GM21529 (cell line): ENCODE measurements at regions not wholly inside any gene's neighbourhood (a gene's known extent, or its start where the extent isn't known, plus 50 kb on each side); places are given as distances from the start of the nearest gene placed in this dataset.

ENCODE experiments used
- ATAC-seq: cut with Tn5 transposase; IDR thresholded peaks from one replicate; pipeline ENCODE4 v1.9.1; 2021; ENCODE audit not compliant: unreplicated experiment

- ATAC-seq: no peak
These were observed 103.7 kb downstream of the LACC1 start for GRCh38 chr13:43983373-43983772.

DNA sequence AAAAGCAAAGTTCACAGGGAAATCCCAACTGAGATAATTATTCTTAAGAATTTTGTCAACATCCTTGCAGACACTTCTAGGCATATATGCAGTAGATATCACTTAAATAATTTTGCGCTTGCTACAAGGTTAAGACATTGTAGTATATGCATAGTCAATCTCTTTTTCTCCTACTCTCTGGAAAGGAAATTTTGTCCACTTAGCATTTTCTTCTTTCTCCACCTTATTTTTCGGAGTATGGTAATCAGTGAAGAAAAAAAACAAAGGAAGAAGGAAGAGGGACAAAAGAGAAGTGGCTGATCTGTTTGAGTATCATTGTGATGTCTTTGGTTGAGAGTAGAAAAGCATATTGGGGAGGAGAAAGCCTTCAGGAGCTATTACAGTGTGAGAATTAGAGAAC is 104.6 kb downstream of the LACC1 start:
- ATAC-seq: no peak

GRCh38 chr13:43985422-43986072 is 105.8 kb downstream of the LACC1 start:
- no peak for ATAC-seq

DNA sequence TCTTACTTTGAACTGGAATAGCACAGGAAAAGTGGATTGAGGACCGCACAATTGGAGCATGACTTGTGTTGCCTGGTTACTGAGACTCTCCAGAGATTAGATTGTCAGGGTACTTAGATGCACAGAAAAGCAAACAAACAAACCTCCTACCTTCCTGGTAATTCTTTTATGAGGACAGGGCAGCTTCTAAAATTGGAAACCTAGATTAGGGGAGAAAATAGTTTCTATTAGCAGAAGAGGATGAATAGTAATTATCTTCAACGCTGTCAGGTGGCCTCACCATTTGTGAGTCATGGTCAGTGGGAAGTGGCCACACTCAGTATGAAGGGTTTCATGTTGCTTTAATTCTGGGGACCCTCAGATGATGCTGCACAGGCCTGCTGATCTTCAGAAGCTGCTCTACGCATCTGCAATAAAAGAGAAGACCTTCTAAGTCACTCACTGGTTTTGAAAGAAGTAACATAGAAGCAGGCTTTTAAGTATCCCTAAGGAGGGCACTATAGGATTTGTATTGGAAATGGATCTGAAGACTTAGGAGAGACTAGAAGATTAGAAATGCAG is 106.8 kb downstream of the LACC1 start:
- no peak for ATAC-seq

GRCh38 chr13:43988302-43988701 is 108.6 kb downstream of the LACC1 start:
- no peak for ATAC-seq

DNA sequence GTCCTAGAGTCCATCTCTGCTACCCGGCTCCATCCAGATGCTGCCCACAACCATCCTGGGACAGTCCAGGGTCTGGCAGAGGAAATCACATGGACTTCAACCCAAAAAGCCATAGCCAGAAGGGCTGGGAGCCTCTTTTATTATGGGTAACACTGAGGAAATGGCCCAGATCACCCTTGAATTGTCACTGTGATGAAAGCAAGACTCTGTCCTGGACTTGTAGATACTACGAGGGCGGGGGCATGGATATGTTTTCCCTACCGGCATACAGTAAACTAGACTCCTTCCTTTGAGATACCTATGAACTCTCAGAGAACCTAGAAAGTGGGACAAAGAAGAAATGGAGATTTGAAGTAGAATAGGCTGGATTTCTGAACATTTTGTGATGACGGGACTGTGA is 110.3 kb downstream of the LACC1 start:
- no peak for ATAC-seq

DNA sequence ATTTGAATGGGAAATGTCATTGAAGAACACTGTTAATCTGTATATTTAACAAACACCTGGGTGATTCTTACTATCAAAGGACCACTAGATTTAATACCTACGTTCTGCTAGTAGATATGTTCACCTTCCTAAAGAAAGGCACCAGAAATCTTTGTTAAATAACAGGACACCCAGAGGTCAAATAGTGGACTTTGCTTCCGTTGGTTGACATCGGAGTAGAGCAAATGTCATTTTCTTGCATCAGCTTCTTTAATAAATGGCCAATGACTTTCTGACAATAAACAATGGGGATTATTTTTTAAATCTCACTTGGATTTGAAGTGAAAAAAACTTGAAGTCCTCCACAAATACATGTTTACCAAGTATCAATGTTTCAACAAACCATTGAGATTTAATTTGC is 111.1 kb downstream of the LACC1 start:
- no peak for ATAC-seq

DNA sequence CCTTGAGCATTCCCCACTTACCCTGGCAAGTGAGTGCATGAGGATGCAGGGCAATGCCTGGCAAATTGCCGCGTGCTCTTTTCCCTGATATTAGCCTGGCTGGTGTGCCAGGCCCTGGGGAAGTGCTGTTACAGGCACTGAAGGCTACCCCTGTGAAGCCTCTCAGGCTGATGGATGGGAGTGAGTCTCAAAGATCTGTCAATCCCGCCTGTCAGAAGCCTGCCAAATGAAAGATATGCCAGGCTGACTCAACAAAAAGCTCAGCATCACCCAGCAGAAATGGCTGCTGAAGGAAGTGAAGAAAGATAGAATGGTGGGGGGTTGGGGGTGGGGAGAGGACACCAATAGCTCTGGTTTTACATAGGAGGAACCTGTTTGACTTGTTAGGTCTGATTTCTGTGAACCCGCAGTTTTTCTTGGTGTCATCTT is 112.1 kb downstream of the LACC1 start:
- no peak for ATAC-seq

DNA sequence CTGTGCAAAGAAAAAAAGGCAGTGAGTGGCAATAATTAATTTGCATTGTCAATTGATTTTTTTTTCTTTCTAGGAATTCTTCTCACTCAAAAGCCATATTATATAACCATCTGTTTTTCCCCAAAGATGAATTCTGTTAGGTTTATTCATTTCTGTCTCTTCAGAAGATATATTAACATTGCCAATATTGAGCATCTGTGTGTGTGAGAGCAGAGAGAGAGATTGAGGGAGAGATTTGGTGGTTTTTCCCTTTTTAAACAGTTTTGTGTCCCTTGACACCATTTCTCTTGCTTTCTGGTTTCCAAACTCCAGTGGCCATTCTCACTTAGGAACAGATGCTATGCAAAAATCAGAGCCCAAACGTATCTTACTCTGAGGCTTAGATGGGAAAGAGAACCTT is 112.5 kb downstream of the LACC1 start:
- ATAC-seq: no peak

- no peak for ATAC-seq
These were observed 115.5 kb downstream of the LACC1 start for GRCh38 chr13:43994999-43995859.

DNA sequence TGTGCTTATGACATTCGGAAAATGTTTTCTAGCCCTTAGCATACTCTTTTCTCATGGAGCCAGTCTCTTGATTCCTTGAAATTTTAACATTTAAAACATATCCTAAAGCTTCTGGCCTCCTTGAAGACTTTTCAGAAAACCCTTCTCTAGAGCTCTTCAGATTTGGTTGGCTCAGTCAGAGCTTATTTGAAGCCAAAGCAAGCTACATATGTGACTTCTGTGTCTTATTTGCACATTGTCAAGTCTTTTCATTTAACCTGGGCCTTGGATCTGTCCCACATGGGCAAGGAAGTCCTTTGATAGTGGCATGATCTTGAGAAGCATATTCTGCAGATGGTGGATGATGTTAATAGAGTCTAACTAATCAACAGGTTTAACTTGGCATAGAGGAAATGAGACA is 116.5 kb downstream of the LACC1 start:
- no peak for ATAC-seq

- ATAC-seq: no peak
These were observed 123.8 kb downstream of the LACC1 start for GRCh38 chr13:44003481-44003880.

GRCh38 chr13:44004878-44005277 is 125.2 kb downstream of the LACC1 start:
- no peak for ATAC-seq

- no peak for ATAC-seq
These were observed 127.7 kb downstream of the LACC1 start for GRCh38 chr13:44007451-44007850.

DNA sequence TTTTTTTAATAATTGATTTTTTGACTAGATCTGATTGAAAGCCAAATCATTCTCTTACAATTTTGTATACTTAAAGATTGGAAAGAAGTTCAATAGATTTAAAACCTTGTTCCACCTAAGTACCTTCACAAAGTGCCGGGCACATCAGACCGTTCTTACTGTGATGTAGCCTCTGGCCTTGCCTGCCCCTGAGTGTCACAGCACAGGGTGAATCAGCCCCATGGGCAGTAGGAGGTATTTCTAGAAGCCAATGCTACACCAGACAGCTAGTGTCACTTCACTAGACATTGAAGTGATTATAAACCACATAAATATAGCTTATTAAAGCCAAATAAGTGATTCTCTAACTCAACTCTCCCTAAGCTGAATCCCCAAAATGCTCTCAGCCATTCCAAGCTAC is 131.3 kb downstream of the LACC1 start:
- ATAC-seq: no peak

- no peak for ATAC-seq
These were observed 133.4 kb downstream of the LACC1 start for GRCh38 chr13:44012910-44013757.

- ATAC-seq: no peak
These were observed 134.1 kb downstream of the LACC1 start for GRCh38 chr13:44013758-44014291.

DNA sequence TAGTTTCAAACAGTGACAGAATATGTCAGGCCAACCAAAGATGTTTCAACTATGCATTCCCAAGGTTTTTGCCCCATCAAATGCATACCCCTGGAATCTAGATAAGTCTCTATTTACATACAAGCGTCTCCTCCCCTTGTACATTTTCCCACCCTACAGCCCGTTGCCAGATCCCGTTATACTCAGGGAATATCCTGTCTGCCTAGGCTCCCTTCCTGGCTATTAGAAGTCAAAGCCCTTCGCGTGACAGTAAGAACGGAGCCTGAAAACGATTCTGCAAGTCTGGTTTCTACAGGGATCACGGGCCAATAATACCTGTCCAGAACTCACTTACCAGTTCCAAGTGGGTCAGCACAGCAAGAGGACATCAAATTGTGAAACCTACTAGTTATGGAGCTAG is 134.8 kb downstream of the LACC1 start:
- ATAC-seq: no peak

- no peak for ATAC-seq
These were observed 135.4 kb downstream of the LACC1 start for GRCh38 chr13:44015118-44015517.

DNA sequence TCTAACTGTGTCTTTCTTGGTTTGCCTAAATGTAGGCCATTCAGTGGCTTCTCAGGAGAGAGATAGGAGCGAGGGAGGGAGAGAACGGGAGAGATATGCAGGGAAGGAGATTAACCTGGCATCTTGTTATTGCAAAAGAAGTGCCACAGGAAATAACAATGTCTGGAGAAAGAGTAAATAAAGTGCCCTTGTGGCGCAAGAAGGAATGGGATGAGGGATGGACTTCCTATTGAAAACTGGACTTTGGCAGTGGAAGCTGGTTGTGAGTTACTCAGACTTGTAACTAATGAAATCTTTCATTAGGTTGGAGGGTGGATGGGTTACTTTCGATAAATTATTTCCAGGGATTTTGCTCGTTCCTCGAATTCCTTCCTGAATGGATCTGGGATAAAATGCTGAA is 136.1 kb downstream of the LACC1 start:
- ATAC-seq: no peak

- no peak for ATAC-seq
These were observed 138.1 kb downstream of the LACC1 start for GRCh38 chr13:44017756-44018309.
